MG63 (cell line): ENCODE measurements at regions not wholly inside any gene's neighbourhood (a gene's known extent, or its start where the extent isn't known, plus 50 kb on each side); places are given as distances from the start of the nearest gene placed in this dataset.
"Not testable (repeated sequence)": the region's sequence is repeated elsewhere in the genome, so short reads cannot be mapped to it uniquely, and the experiment has no call there.

Experiments
- DNase-seq: peaks from one replicate; pipeline ENCODE4 v3.0.0-alpha.2; 2020
- H3K27me3 ChIP-seq: fragments of 250-450 bp; sonication (Bioruptor Pico); 2 replicates; pipeline ENCODE4 v1.5.1; 2020; ENCODE audit warnings: mild to moderate bottlenecking, moderate library complexity
- H3K36me3 ChIP-seq: fragments of 250-450 bp; sonication (Bioruptor Pico); 2 replicates; pipeline ENCODE4 v1.5.1; 2020; ENCODE audit warnings: mild to moderate bottlenecking, moderate library complexity
- H3K4me3 ChIP-seq: fragments of 250-450 bp; sonication (Bioruptor Pico); 2 replicates; pipeline ENCODE4 v1.5.1; 2020; ENCODE audit warnings: mild to moderate bottlenecking, moderate library complexity
- H3K9me3 ChIP-seq: fragments of 250-450 bp; sonication (Bioruptor Pico); 2 replicates; pipeline ENCODE4 v1.5.1; 2020; ENCODE audit warnings: mild to moderate bottlenecking, moderate library complexity

DNA sequence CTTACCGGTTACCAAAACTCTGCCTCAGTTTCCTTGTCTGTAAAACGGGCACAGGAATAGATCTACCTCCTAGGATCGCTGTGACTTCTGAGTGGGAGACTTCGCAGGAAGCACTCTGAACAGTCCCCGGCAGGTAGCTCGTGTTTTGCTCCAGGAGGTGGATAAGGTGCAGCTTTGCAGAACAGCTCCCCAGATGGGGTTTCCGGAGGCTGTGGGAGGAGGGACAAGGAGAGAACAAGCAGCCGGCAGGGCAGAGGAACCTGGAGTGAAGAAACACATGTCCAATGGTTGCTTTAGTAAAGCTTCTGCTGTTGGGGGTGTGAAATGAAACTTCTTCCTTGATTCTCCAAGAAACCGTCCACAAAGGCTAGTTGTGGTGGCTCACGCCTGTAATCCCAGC is 95.5 kb upstream of the TARDBP start:
- Histone ChIP-seq H3K9me3 (no peaks in the 10 kb centered on the region), H3K36me3 (no peaks in the 10 kb centered on the region), H3K4me3 (no peak overlapping the region), H3K27me3 (no peaks in the 10 kb centered on the region; the same call in 1 of the 2 replicates)
- DNase-seq = no peak

- H3K27me3 ChIP-seq = no peaks in the 10 kb centered on the region; the same call in 1 of the 2 replicates
- no peaks in the 10 kb centered on the region for H3K9me3 ChIP-seq
- no peak overlapping the region for H3K4me3 ChIP-seq
- DNase-seq = no peak
- H3K36me3 ChIP-seq = no peaks in the 10 kb centered on the region
Observed at GRCh38 chr1:10917513-10918454, 94.7 kb upstream of the TARDBP start.

GRCh38 chr1:10918531-10918930 is 93.9 kb upstream of the TARDBP start:
- H3K36me3 ChIP-seq = no peaks in the 10 kb centered on the region
- no peak overlapping the region for H3K4me3 ChIP-seq
- peak; percentile 45 for DNase-seq
- no peaks in the 10 kb centered on the region for H3K9me3 ChIP-seq
- H3K27me3 ChIP-seq = no peaks in the 10 kb centered on the region; the same call in 1 of the 2 replicates

GRCh38 chr1:10920063-10920626 is 92.3 kb upstream of the TARDBP start:
- H3K4me3 ChIP-seq = no peak overlapping the region
- H3K9me3 ChIP-seq = no peaks in the 10 kb centered on the region
- H3K36me3 ChIP-seq = no peaks in the 10 kb centered on the region
- no peaks in the 10 kb centered on the region; the same call in 1 of the 2 replicates for H3K27me3 ChIP-seq
- DNase-seq = no peak

- not testable (repeated sequence) for H3K9me3 ChIP-seq, H3K36me3 ChIP-seq, H3K27me3 ChIP-seq, H3K4me3 ChIP-seq
- peak; percentile 36 for DNase-seq
Observed at GRCh38 chr1:10922315-10923060, 90.0 kb upstream of the TARDBP start.

DNA sequence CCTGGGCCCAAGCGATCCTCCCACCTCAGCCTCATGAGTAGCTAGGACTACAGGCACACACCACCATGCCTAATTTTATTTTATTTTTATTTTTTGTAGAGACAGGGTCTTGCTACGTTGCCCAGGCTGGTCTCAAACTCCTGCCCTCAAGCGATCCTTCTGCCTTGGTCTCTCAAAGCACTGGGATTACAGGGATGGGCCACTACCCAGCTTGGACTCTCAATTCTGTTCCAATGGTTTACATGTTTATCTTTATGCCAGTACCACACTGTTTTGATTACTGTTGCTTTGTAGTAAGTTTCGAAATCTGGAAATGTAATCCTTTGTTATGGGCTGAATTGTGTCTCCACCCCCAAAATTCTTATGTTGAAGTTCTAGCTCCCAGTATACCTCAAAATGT is 88.4 kb upstream of the TARDBP start:
- H3K27me3 ChIP-seq = no peaks in the 10 kb centered on the region
- no peaks in the 10 kb centered on the region for H3K9me3 ChIP-seq
- no peaks in the 10 kb centered on the region for H3K36me3 ChIP-seq
- DNase-seq = no peak
- no peak overlapping the region for H3K4me3 ChIP-seq

DNA sequence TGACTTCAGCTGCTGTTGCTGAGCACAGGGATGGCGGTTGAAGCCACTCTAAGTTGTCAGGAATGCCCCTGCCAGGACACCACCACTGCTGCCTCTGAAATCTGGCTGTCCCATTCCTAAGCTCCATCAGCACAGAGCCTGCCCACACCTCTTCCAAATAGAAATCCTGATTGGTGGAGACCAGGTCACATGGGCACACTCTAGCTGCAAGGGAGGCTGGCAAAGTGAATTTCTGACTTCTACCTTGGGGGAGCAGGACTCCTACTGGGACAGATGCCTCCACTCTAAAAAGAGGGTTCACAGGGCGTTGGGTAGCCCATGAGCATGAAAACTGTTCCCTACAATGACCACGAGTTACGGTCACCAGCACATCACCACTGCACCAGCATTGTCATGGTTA is 83.8 kb upstream of the TARDBP start:
- DNase-seq = no peak
- Histone ChIP-seq H3K4me3 (no peak overlapping the region), H3K9me3 (no peaks in the 10 kb centered on the region), H3K27me3 (no peaks in the 10 kb centered on the region), H3K36me3 (no peaks in the 10 kb centered on the region)

- Histone ChIP-seq H3K9me3 (no peaks in the 10 kb centered on the region), H3K4me3 (no peak overlapping the region), H3K27me3 (no peaks in the 10 kb centered on the region), H3K36me3 (no peaks in the 10 kb centered on the region)
- DNase-seq = no peak
Observed at GRCh38 chr1:10932088-10932487, 80.4 kb upstream of the TARDBP start.

GRCh38 chr1:10934150-10934818 is 78.2 kb upstream of the TARDBP start:
- no peak for DNase-seq
- Histone ChIP-seq H3K4me3 (no peak overlapping the region), H3K9me3 (no peaks in the 10 kb centered on the region), H3K36me3 (no peaks in the 10 kb centered on the region), H3K27me3 (no peaks in the 10 kb centered on the region)

DNA sequence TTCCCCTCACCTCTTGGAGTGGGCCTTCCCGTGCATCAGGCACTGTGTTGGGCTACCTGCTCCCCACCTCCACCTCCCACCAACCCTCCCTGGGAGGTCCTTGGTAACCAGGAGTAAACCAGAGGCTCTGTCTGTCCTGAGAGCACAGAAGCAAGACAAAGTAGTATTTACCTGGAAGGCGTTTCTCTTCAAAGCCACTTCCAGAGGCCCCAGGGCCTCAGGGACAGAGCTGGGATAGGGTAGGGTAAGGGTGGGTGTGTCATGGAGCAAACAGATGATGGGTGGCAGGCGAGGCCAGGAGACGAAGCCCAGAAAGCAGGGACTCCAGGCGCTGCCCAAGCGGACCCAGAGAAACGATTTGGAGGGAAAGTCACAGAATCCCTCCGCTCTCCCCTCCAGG is 77.2 kb upstream of the TARDBP start:
- no peaks in the 10 kb centered on the region for H3K36me3 ChIP-seq
- no peaks in the 10 kb centered on the region for H3K9me3 ChIP-seq
- DNase-seq = no peak
- no peaks in the 10 kb centered on the region for H3K27me3 ChIP-seq
- H3K4me3 ChIP-seq = no peak overlapping the region

- Histone ChIP-seq H3K9me3 (no peaks in the 10 kb centered on the region), H3K36me3 (no peaks in the 10 kb centered on the region), H3K4me3 (no peak overlapping the region), H3K27me3 (no peaks in the 10 kb centered on the region)
- DNase-seq = no peak
Observed at GRCh38 chr1:10935724-10936123, 76.7 kb upstream of the TARDBP start.

- Histone ChIP-seq H3K9me3 (no peaks in the 10 kb centered on the region), H3K4me3 (no peak overlapping the region), H3K27me3 (no peaks in the 10 kb centered on the region), H3K36me3 (no peaks in the 10 kb centered on the region)
- no peak for DNase-seq
Observed at GRCh38 chr1:10936998-10937901, 75.2 kb upstream of the TARDBP start.

DNA sequence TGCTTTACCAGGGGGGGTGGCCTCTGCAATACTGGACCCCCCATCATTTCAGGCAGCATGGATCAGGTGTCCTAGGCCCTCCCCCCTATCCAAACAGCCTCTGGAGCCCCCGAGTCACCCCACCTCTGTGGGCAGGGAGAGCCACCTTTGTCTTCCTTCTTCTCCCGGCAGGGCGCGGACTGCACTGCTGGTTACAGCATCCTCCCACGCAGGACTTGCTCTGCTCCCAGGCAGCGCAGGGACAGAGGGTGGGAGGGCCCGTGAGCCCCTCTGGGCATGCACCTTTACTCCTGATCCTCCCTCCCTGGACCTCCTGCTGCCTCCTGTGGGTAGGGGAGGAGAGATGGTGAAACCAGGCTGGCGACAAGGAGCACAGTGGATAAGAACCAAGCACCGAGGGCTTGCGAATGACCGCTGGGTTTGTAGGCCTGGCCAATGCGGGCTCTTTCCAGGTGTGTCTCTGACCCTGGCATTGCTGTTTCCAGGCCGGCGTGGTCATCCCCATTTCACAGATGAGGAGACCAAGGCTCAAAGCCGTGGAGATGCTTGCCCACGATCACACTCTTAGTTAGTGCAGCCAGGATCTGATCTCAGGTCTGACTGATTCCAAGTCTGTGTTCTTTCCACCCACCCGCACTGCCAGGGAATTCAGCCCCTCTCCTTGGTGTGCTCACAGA is 73.6 kb upstream of the TARDBP start:
- DNase-seq = no peak
- Histone ChIP-seq H3K9me3 (no peaks in the 10 kb centered on the region), H3K27me3 (no peaks in the 10 kb centered on the region), H3K4me3 (no peak overlapping the region), H3K36me3 (no peaks in the 10 kb centered on the region)

- Histone ChIP-seq H3K9me3 (no peaks in the 10 kb centered on the region), H3K27me3 (no peaks in the 10 kb centered on the region), H3K36me3 (no peaks in the 10 kb centered on the region), H3K4me3 (no peak overlapping the region)
- DNase-seq = no peak
Observed at GRCh38 chr1:10939654-10940450, 72.6 kb upstream of the TARDBP start.

DNA sequence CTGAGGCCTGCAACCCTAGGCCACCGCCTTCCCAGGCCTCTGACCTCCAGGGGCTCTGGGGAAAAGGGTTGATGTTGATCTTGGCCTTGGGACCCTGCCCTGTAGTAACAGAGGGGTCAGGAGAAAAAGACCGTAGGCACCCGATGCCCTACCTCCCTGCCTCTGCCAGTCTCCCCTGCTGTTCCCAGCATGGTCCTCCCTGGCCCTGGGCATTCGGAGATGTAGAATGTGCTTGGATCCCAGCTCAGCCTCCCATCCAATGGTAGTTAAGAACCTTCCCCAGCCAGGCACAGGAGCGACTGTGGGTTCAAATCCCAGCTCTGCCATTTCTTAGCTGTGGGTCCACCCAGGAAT is 72.0 kb upstream of the TARDBP start:
- no peak for DNase-seq
- H3K4me3 ChIP-seq = no peak overlapping the region
- no peaks in the 10 kb centered on the region for H3K36me3 ChIP-seq
- H3K27me3 ChIP-seq = no peaks in the 10 kb centered on the region
- no peaks in the 10 kb centered on the region for H3K9me3 ChIP-seq
